Mammary epithelial cell (primary cell): ENCODE measurements at regions not wholly inside any gene's neighbourhood (a gene's known extent, or its start where the extent isn't known, plus 50 kb on each side); places are given as distances from the start of the nearest gene placed in this dataset.
"Not testable (repeated sequence)": the region's sequence is repeated elsewhere in the genome, so short reads cannot be mapped to it uniquely, and the experiment has no call there.

Source experiments
- CTCF ChIP-seq, 2 donors: IDR thresholded peaks in 1 of 2; conservative IDR thresholded peaks in 1 of 2; 2 replicates each; pipeline ENCODE4 v1.5.1; 2011 to 2012; ENCODE audit warnings: inconsistent platforms in 2 of 2, low read length in 2 of 2, mild to moderate bottlenecking in 2 of 2, control low read depth in 1 of 2, low read depth in 1 of 2; ENCODE audit not compliant: insufficient read depth in 1 of 2; ENCODE audit errors: extremely low read depth in 1 of 2
- EZH2 ChIP-seq: IDR thresholded peaks from 2 replicates; pipeline ENCODE4 v1.6.1; 2012; ENCODE audit warnings: low read length, inconsistent platforms, borderline replicate concordance

GRCh38 chr21:6530655-6531054 is 3990.7 kb upstream of the TPTE start:
- not testable (repeated sequence) for TF ChIP-seq CTCF (conservative IDR thresholded peaks at IDR 0.05 in 1 of 2, IDR thresholded peaks at IDR 0.05 in 1 of 2; ENCODE audit: extremely low read depth in 1 of 2, insufficient read depth in 1 of 2, low read depth in 1 of 2, low read length in 2 of 2); EZH2
